H1 (cell line): ENCODE measurements at regions not wholly inside any gene's neighbourhood (a gene's known extent, or its start where the extent isn't known, plus 50 kb on each side); places are given as distances from the start of the nearest gene placed in this dataset.

Experiments used
- CHD1 ChIP-seq: IDR thresholded peaks from 2 replicates; pipeline ENCODE4 v1.6.1; 2012; ENCODE audit warnings: low read depth, low read length, improper control_type of control experiment
- CREB1 ChIP-seq: IDR thresholded peaks from 2 replicates; pipeline ENCODE4 v1.6.1; 2012; ENCODE audit warnings: inconsistent platforms
- E2F6 ChIP-seq: IDR thresholded peaks from 2 replicates; pipeline ENCODE4 v1.6.1; 2012; ENCODE audit warnings: inconsistent platforms
- FOSL1 ChIP-seq: IDR thresholded peaks from 2 replicates; pipeline ENCODE4 v1.6.1; 2011; ENCODE audit warnings: mild to moderate bottlenecking, low read depth, low read length, moderate library complexity; ENCODE audit not compliant: insufficient read depth
- KDM4A ChIP-seq: IDR thresholded peaks from one replicate; pipeline ENCODE4 v1.7.1; 2012; ENCODE audit warnings: low read depth, mild to moderate bottlenecking, moderate library complexity, low read length, inconsistent platforms; ENCODE audit not compliant: severe bottlenecking
- SIN3A ChIP-seq, 2 experiments: IDR thresholded peaks in 1 of 2; conservative IDR thresholded peaks in 1 of 2; 2 replicates each; pipeline ENCODE4 v1.6.1; 2011 to 2012; ENCODE audit warnings: low read length in 2 of 2, improper control_type of control experiment in 1 of 2, low read depth in 1 of 2, mild to moderate bottlenecking in 1 of 2
- YY1 ChIP-seq: IDR thresholded peaks from 2 replicates; pipeline ENCODE4 v1.6.1; 2011; ENCODE audit warnings: low read depth, mild to moderate bottlenecking, low read length

- TF ChIP-seq SIN3A (conservative IDR thresholded peaks at IDR 0.05 in 1 of 2, IDR thresholded peaks at IDR 0.05 in 1 of 2; ENCODE audit: low read depth in 1 of 2, low read length in 2 of 2): no peak
- TF ChIP-seq FOSL1: no peak
- no peak for TF ChIP-seq YY1
- TF ChIP-seq E2F6: no peak
- no peak for TF ChIP-seq CHD1
- TF ChIP-seq KDM4A: no peak
- TF ChIP-seq CREB1: no peak
- TF ChIP-seq, all 59 proteins: peak for 0
Measured at GRCh38 chr4:152007111-152007510, 246.3 kb upstream of the GATB start (continued).
